GM12878 (cell line): ENCODE measurements at regions not wholly inside any gene's neighbourhood (a gene's known extent, or its start where the extent isn't known, plus 50 kb on each side); places are given as distances from the start of the nearest gene placed in this dataset.

Experiments
- ATAC-seq: fragments of 200-7000 bp; cut with Tn5 transposase; 3 replicates; pipeline ENCODE4 v1.9.1; 2020; ENCODE audit warnings: mild to moderate bottlenecking, moderate library complexity
- BruUV-seq: library from RNA; stranded (reverse); fragments of 400-500 nt; replicated peaks from 2 replicates; lab custom pipeline; 2021; lab: Mats Ljungman, UMichigan
- CTCF ChIA-PET: fragments of 300-600 bp; sonication (Branson Sonifier 250); formaldehyde crosslinking; extraction: SDS; loops from one replicate; lab custom pipeline; 2021; ENCODE audit warnings: inconsistent platforms; lab: Yijun Ruan, JAX
- POLR2A ChIA-PET: fragments of 350-600 bp; formaldehyde crosslinking; extraction: SDS; loops from one replicate; lab custom pipeline; 2021; ENCODE audit warnings: inconsistent platforms; lab: Charles Lee
- RAD21 ChIA-PET: fragments of 300-600 bp; sonication (Branson Sonifier 250); formaldehyde crosslinking; loops from one replicate; lab custom pipeline; 2023; ENCODE audit warnings: antibody characterized with exemption; ENCODE audit not compliant: unreplicated experiment; lab: Charles Lee
- SMC1A ChIA-PET: fragments of 300-600 bp; sonication (Branson Sonifier 250); formaldehyde crosslinking; loops from one replicate; lab custom pipeline; 2023; ENCODE audit not compliant: unreplicated experiment, uncharacterized antibody; lab: Charles Lee
- DNase-seq: peaks from one replicate; pipeline ENCODE4 v3.0.0-alpha.2; 2011; ENCODE audit warnings: low read depth, low spot score
- FAIRE-seq: peaks from 3 replicates; lab custom pipeline; 2011; peaks lifted over from hg19 to GRCh38; lab: Jason Lieb, UNC
- H2AFZ ChIP-seq: 2 replicates; pipeline ENCODE4 v1.6.0; 2011; ENCODE audit warnings: low read depth, low read length, control low read depth; ENCODE audit not compliant: control insufficient read depth
- H3K27ac ChIP-seq: 2 replicates; pipeline ENCODE4 v1.5.1; 2011; ENCODE audit warnings: control low read depth; ENCODE audit not compliant: control insufficient read depth, insufficient read depth
- H3K27me3 ChIP-seq, 2 experiments: replicated peaks in 1 of 2; 2 replicates each; pipeline versions ENCODE4 v1.6.0 to v1.6.1; 2011; ENCODE audit warnings: low read length in 1 of 2; ENCODE audit not compliant: control insufficient read depth in 2 of 2, insufficient read depth in 2 of 2
- H3K36me3 ChIP-seq, 2 experiments: 2 replicates each; pipeline ENCODE4 v1.5.1; 2011; ENCODE audit warnings: low read length in 1 of 2; ENCODE audit not compliant: control insufficient read depth in 2 of 2, insufficient read depth in 2 of 2
- H3K4me1 ChIP-seq: 2 replicates; pipeline ENCODE4 v1.6.1; 2011; ENCODE audit warnings: mild to moderate bottlenecking, low read length, moderate library complexity, mixed read lengths; ENCODE audit not compliant: control insufficient read depth, insufficient read depth
- H3K4me2 ChIP-seq: 2 replicates; pipeline ENCODE4 v1.6.0; 2011; ENCODE audit warnings: control low read depth; ENCODE audit not compliant: control insufficient read depth, insufficient read depth
- H3K4me3 ChIP-seq: fragments of 200-600 bp; sonication (generic); 2 replicates; pipeline ENCODE4 v1.5.1; 2016
- H3K79me2 ChIP-seq: 2 replicates; pipeline ENCODE4 v1.6.0; 2011; ENCODE audit warnings: low read length; ENCODE audit not compliant: control insufficient read depth, insufficient read depth
- H3K9ac ChIP-seq: 2 replicates; pipeline ENCODE4 v1.8.0; 2011; ENCODE audit warnings: low read length, control low read depth, mixed read lengths; ENCODE audit not compliant: control insufficient read depth, insufficient read depth
- H3K9me3 ChIP-seq: replicated peaks from 3 replicates; pipeline ENCODE4 v1.5.1; 2011; ENCODE audit warnings: mild to moderate bottlenecking, low read length; ENCODE audit not compliant: control insufficient read depth, insufficient read depth
- H4K20me1 ChIP-seq: 2 replicates; pipeline ENCODE4 v1.6.0; 2011; ENCODE audit not compliant: control insufficient read depth, insufficient read depth
- BRCA1 ChIP-seq: IDR thresholded peaks from 2 replicates; pipeline ENCODE4 v1.6.1; 2011; ENCODE audit warnings: low read depth, low read length, improper control_type of control experiment
- CBFB ChIP-seq: IDR thresholded peaks from 2 replicates; pipeline ENCODE4 v1.6.1; 2016; ENCODE audit warnings: antibody characterized with exemption, low read depth
- CBX5 ChIP-seq: sonication (generic); IDR thresholded peaks from 2 replicates; pipeline ENCODE4 v1.6.1; 2016; ENCODE audit warnings: low read depth, moderate library complexity, mild to moderate bottlenecking, inconsistent platforms
- EED ChIP-seq: sonication (generic); IDR thresholded peaks from 2 replicates; pipeline ENCODE4 v1.6.1; 2016; ENCODE audit warnings: antibody characterized with exemption, low read depth
- EP300 ChIP-seq, 2 experiments: fragments of 150-350 bp in 1 of 2; IDR thresholded peaks; 2 replicates each; pipeline ENCODE4 v1.6.1; 2011 to 2012; ENCODE audit warnings: low read depth in 2 of 2, low read length in 2 of 2, borderline replicate concordance in 1 of 2, improper control_type of control experiment in 1 of 2, inconsistent platforms in 1 of 2; ENCODE audit not compliant: control insufficient read depth in 1 of 2
- GATAD2B ChIP-seq: fragments of 450-650 bp; conservative IDR thresholded peaks from 2 replicates; pipeline ENCODE4 v1.6.1; 2017; ENCODE audit warnings: low read depth, mild to moderate bottlenecking, moderate library complexity
- KDM1A ChIP-seq: fragments of 200-600 bp; sonication (generic); IDR thresholded peaks from 2 replicates; pipeline ENCODE4 v1.6.1; 2016; ENCODE audit warnings: borderline replicate concordance
- NFXL1 ChIP-seq: fragments of 450-650 bp; IDR thresholded peaks from 2 replicates; pipeline ENCODE4 v1.6.1; 2017; ENCODE audit warnings: antibody characterized with exemption, mild to moderate bottlenecking, borderline replicate concordance
- NFYA ChIP-seq: IDR thresholded peaks from 2 replicates; pipeline ENCODE4 v1.6.1; 2011; ENCODE audit warnings: low read depth, mild to moderate bottlenecking, low read length, improper control_type of control experiment, borderline replicate concordance
- POLR2AphosphoS2 ChIP-seq: IDR thresholded peaks from 2 replicates; pipeline ENCODE4 v1.6.1; 2011; ENCODE audit warnings: low read depth, mild to moderate bottlenecking, low read length, improper control_type of control experiment, moderate library complexity
- REST ChIP-seq: IDR thresholded peaks from 2 replicates; pipeline ENCODE4 v1.6.1; 2012; ENCODE audit warnings: mild to moderate bottlenecking, low read depth, low read length
- SREBF2 ChIP-seq: IDR thresholded peaks from 2 replicates; pipeline ENCODE4 v1.6.1; 2012; ENCODE audit warnings: mild to moderate bottlenecking, low read length
- ZNF384 ChIP-seq: IDR thresholded peaks from 2 replicates; pipeline ENCODE4 v1.6.1; 2012; ENCODE audit warnings: low read depth, mild to moderate bottlenecking, low read length, improper control_type of control experiment, borderline replicate concordance
- ZNF622 ChIP-seq: fragments of 450-650 bp; IDR thresholded peaks from 2 replicates; pipeline ENCODE4 v1.6.1; 2017; ENCODE audit warnings: mild to moderate bottlenecking, inconsistent platforms
- WGBS: methylation state at CpG from one replicate; pipeline ENCODE4 v1.1.6; 2016; ENCODE audit warnings: low lambda C conversion rate; ENCODE audit not compliant: insufficient replicate concordance, insufficient coverage; ENCODE audit errors: missing lambda C conversion rate; 5-methylcytosine and 5-hydroxymethylcytosine counted together
- in situ Hi-C: fragments of 300-500 bp; cut with MboI; formaldehyde crosslinking; loops from 9 replicates; pipeline ENCODE4 v1.14.3; 2018; ENCODE audit warnings: mixed read lengths
- intact Hi-C: fragments of 100-400 bp; cut with micrococcal nuclease; formaldehyde crosslinking; loops from one replicate; pipeline ENCODE4 v1.14.2; 2022; ENCODE audit not compliant: unreplicated experiment

GRCh38 chr20:8951164-8951563 lies 117.7 kb upstream of the PLCB4 start:
- H3K79me2 ChIP-seq: no peaks in the 10 kb centered on the region
- H4K20me1 ChIP-seq: no peaks in the 10 kb centered on the region
- SMC1A ChIA-PET: no interaction called here
- RAD21 ChIA-PET: no interaction called here
- no peaks in the 10 kb centered on the region for H3K9me3 ChIP-seq
- DNase-seq (no peak), FAIRE-seq (no peak), ATAC-seq (no peak)
- no peak for TF ChIP-seq BRCA1
- TF ChIP-seq CBFB: no peak
- no peak for TF ChIP-seq SREBF2
- no peak for TF ChIP-seq EP300 (IDR thresholded peaks at IDR 0.05; ENCODE audit: borderline replicate concordance in 1 of 2, control insufficient read depth in 1 of 2, low read depth in 2 of 2, low read length in 2 of 2)
- no peak for TF ChIP-seq GATAD2B
- TF ChIP-seq EED: no peak
- no peak overlapping the region for H3K27ac ChIP-seq
- no peak overlapping the region for H3K4me2 ChIP-seq
- BruUV-seq: no TSS peak
- H3K9ac ChIP-seq: no peak overlapping the region
- intact Hi-C loops (no loop called here), in situ Hi-C loops (no loop called here)
- no peaks in the 10 kb centered on the region for H3K4me1 ChIP-seq
- POLR2A ChIA-PET: no interaction called here
- no peak overlapping the region for H2AFZ ChIP-seq
- H3K4me3 ChIP-seq: no peak overlapping the region
- CTCF ChIA-PET: no interaction called here
- 70% methylated on average over 4 of the region's 4 CpGs for WGBS
- H3K27me3 ChIP-seq: no peaks in the 10 kb centered on the region
- no peaks in the 10 kb centered on the region for H3K36me3 ChIP-seq

- WGBS: 0% methylated on average over 2 of the region's 2 CpGs
- H3K36me3 ChIP-seq: no peaks in the 10 kb centered on the region
- no peaks in the 10 kb centered on the region for H3K9me3 ChIP-seq
- no peak overlapping the region for H3K4me3 ChIP-seq
- H4K20me1 ChIP-seq: no peaks in the 10 kb centered on the region
- no peaks in the 10 kb centered on the region for H3K79me2 ChIP-seq
- H2AFZ ChIP-seq: no peak overlapping the region
- ChIA-PET POLR2A (no interaction called here), RAD21 (no interaction called here), SMC1A (no interaction called here), CTCF (no interaction called here)
- no peak for DNase-seq
- no peak for ATAC-seq
- H3K27me3 ChIP-seq: no peaks in the 10 kb centered on the region
- H3K27ac ChIP-seq: no peak overlapping the region
- H3K4me2 ChIP-seq: no peak overlapping the region
- no peak for FAIRE-seq
- no TSS peak for BruUV-seq
- intact Hi-C loops (no loop called here), in situ Hi-C loops (no loop called here)
- no peak overlapping the region for H3K9ac ChIP-seq
- TF ChIP-seq CBX5: no peak
- TF ChIP-seq KDM1A: no peak
- no peak for TF ChIP-seq ZNF384
- TF ChIP-seq REST: no peak
- no peak for TF ChIP-seq NFYA
- TF ChIP-seq POLR2AphosphoS2: no peak
- no peak for TF ChIP-seq ZNF622
- no peak for TF ChIP-seq NFXL1
- no peaks in the 10 kb centered on the region for H3K4me1 ChIP-seq
These were observed 116.2 kb upstream of the PLCB4 start for GRCh38 chr20:8952721-8953120.
